ENCODE measurements at regions not wholly inside any gene's neighbourhood (a gene's known extent, or its start where the extent isn't known, plus 50 kb on each side); places are given as distances from the start of the nearest gene placed in this dataset.
A peak's percentile ranks its signal among the peaks of the same experiment; 100 is the strongest.

DNA sequence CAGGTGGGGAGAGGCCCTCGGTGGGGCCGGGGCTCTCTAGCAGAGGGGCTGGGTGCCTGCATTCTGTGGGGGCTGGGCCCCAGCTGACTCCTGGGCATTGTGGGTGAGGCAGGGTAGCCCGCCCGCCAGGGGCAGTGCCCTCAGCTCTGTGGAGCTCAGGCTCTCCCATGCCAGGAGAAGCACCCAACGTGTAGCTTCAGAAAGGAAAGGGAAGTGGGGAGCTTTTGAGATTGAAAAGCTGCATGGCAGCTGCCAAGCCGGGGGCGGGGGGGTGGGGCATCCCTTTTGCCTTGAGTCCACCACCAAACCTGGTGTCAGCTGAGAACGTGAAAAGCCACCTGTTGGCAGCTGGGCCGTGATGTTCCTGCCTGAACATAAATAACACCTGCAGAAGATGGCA is 192.1 kb upstream of the CIBAR2 start:
- ATAC-seq (no peak), DNase-seq (no peak)
- 79 to 82% (median 81%) methylated on average over 3 to 9 of the region's 9 CpGs for WGBS, 4 donors
- Histone ChIP-seq H3K36me3 (no peaks in the 10 kb centered on the region), H3K27me3 (no peaks in the 10 kb centered on the region), H3K4me1 (peaks cover 0 to 59% (median 34%) of the 10 kb centered on the region in 12 donors), H3K27ac (no peak overlapping the region), H3K9me3 (no peaks in the 10 kb centered on the region), H3K4me3 (no peak overlapping the region)
- TF ChIP-seq, protein P1, sequence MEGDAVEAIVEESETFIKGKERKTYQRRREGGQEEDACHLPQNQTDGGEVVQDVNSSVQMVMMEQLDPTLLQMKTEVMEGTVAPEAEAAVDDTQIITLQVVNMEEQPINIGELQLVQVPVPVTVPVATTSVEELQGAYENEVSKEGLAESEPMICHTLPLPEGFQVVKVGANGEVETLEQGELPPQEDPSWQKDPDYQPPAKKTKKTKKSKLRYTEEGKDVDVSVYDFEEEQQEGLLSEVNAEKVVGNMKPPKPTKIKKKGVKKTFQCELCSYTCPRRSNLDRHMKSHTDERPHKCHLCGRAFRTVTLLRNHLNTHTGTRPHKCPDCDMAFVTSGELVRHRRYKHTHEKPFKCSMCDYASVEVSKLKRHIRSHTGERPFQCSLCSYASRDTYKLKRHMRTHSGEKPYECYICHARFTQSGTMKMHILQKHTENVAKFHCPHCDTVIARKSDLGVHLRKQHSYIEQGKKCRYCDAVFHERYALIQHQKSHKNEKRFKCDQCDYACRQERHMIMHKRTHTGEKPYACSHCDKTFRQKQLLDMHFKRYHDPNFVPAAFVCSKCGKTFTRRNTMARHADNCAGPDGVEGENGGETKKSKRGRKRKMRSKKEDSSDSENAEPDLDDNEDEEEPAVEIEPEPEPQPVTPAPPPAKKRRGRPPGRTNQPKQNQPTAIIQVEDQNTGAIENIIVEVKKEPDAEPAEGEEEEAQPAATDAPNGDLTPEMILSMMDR (IDR thresholded peaks at IDR 0.05) = no peak
- no peak for TF ChIP-seq POLR2A (IDR thresholded peaks at IDR 0.05)
- intact Hi-C loops (cut with DNase I) = loop anchor here in 4 of 10 donors (1.0 to 10.0 kb wide), 5 partner anchors 44 to 413 kb away; partner anchors contain the start of gene GSE1 (in 1 of the 4)

DNA sequence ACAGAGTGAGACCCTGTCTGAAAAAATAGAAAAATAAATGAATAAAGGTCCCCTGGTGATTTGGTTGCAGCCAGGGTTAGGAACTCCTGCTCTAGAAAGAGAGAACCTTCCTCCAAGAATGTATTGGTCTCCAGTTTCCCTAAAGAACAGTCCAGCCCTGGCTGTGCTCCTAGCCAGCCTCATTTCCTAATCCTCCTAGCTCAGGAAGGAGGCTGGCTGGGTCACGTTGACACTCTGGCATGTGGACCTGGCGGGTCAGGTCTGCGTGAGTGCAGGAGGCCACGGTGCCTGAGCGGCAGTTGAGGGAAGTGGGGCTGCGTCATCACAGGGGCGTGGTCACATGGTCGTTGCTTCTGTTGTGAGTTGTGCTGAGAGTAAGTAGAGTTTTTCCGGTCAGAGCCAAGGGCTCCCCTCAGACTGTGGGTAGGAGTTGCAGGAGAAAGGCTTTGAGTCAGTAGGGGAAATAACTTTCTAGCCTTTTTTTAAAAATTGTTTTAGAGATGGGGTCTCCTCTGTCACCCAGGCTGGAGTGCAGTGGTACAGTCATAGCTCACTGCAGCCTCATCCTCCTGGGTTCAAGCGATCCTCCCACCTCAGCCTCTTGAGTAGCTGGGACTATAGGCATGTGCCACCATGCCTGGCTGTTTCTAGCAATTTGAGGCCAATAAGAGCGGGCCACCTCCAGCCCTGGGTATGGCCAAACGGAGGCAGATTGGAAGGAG is 194.0 kb upstream of the CIBAR2 start:
- Histone ChIP-seq H3K4me3 (no peak overlapping the region), H3K9me3 (no peaks in the 10 kb centered on the region), H3K36me3 (no peaks in the 10 kb centered on the region), H3K27me3 (no peaks in the 10 kb centered on the region), H3K27ac (peak overlapping the region in 8 of 12 donors; percentile 20 to 71 (median 46)), H3K4me1 (peaks cover 7 to 78% (median 45%) of the 10 kb centered on the region in 12 donors)
- peak; percentile 47 to 85 (median 60) for ATAC-seq
- DNase-seq = peak; percentile 79 to 91 (median 86)
- intact Hi-C loops (cut with DNase I) = loop anchor here in 3 of 10 donors (10.0 kb wide), 3 partner anchors 89 to 309 kb away; partner anchors contain the start of gene GSE1 (in 1 of the 3)
- TF ChIP-seq, protein P1 (IDR thresholded peaks at IDR 0.05) = no peak
- no peak for TF ChIP-seq POLR2A (IDR thresholded peaks at IDR 0.05)
- 29 to 56% (median 50%) methylated on average over 12 of the region's 12 CpGs for WGBS, 4 donors

DNA sequence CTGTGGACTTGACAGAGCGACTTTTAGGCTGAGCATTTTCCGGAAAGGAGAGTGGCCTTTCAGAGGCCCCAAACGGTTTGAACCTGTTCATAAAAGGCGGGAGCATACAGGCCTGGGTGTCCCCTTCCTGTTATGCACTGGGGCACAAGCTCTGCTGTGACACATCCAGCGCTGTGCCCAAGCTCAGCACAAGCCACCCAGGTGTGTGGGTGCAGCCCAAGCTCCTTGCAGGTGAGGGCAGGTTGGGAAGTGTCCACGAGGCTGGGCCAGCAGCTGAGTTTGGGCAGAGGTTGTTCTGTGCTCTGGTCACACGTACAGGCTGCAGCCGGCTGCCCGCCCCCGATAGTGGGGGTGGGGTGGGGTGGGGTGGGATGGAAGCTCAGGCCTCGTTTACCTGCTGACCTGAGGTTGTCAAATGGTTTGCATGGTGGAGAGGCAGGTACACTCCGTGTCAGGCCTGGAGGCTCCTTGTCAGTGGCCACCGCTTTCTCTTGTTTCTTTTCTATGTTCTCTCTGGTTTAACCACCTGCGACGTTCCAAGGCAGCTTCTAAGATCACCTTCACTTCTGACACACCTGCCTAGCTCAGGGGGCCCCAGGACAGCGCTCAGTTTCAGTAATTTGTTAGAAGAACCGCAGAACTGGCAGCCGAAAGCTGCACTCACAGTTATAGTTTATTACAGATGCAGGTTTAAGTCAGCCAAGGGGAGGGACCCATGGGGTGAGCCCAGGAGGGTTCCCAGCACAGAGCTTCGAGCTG is 194.7 kb upstream of the CIBAR2 start:
- intact Hi-C loops (cut with DNase I) = loop anchor here in 3 of 10 donors (10.0 kb wide), 3 partner anchors 88 to 308 kb away; partner anchors contain the start of gene GSE1 (in 1 of the 3)

More for the DNA sequence above, 194.7 kb upstream of the CIBAR2 start:
- Histone ChIP-seq H3K4me3 (no peak overlapping the region), H3K9me3 (no peaks in the 10 kb centered on the region), H3K27me3 (no peaks in the 10 kb centered on the region), H3K27ac (peak overlapping the region in 7 of 12 donors; percentile 2 to 71 (median 38)), H3K4me1 (peaks cover 9 to 83% (median 49%) of the 10 kb centered on the region in 12 donors), H3K36me3 (no peaks in the 10 kb centered on the region)
- no peak for TF ChIP-seq POLR2A (IDR thresholded peaks at IDR 0.05)
- TF ChIP-seq, protein P1 (IDR thresholded peaks at IDR 0.05) = no peak
- ATAC-seq (no peak), DNase-seq (no peak)
- WGBS, 4 donors = 79 to 85% (median 83%) methylated on average over 14 to 19 of the region's 19 CpGs

All from heart left ventricle (tissue), 16 donors.